HEK293 (cell line): ENCODE measurements at regions not wholly inside any gene's neighbourhood (a gene's known extent, or its start where the extent isn't known, plus 50 kb on each side); places are given as distances from the start of the nearest gene placed in this dataset.

Source experiments
- CTCF ChIA-PET: fragments of 350-600 bp; formaldehyde crosslinking; extraction: SDS; loops from one replicate; lab custom pipeline; 2021; ENCODE audit warnings: antibody characterized with exemption; lab: Yijun Ruan, JAX
- POLR2A ChIA-PET: fragments of 300-600 bp; formaldehyde crosslinking; extraction: SDS; loops from one replicate; lab custom pipeline; 2020; ENCODE audit warnings: antibody characterized with exemption, inconsistent platforms; lab: Yijun Ruan, JAX
- H3K27ac ChIP-seq: fragments of 200-500 bp; sonication (Bioruptor generic); 2 replicates; pipeline ENCODE4 v1.5.1; 2014; ENCODE audit warnings: low read depth, low read length, control low read depth, inconsistent platforms; ENCODE audit errors: extremely low read depth
- H3K36me3 ChIP-seq, 2 experiments: fragments of 200-500 bp in 1 of 2; sonication (Bioruptor generic) in 1 of 2; 1 replicate in 1 of 2; 2 replicates in 1 of 2; pipeline ENCODE4 v1.5.1; 2014 to 2017; ENCODE audit warnings: inconsistent platforms in 2 of 2, low read length in 2 of 2; ENCODE audit not compliant: control insufficient read depth in 2 of 2, insufficient read depth in 1 of 2
- H3K4me1 ChIP-seq: fragments of 200-500 bp; sonication (Bioruptor generic); 2 replicates; pipeline ENCODE4 v1.5.1; 2014; ENCODE audit warnings: mild to moderate bottlenecking, low read length, inconsistent platforms; ENCODE audit not compliant: control insufficient read depth, insufficient read depth
- H3K4me3 ChIP-seq: 2 replicates; pipeline ENCODE4 v1.5.1; 2011; ENCODE audit warnings: low read depth, mild to moderate bottlenecking, control low read depth, low read length, moderate library complexity
- H3K9me3 ChIP-seq: fragments of 200-500 bp; sonication (Bioruptor generic); 2 replicates; pipeline ENCODE4 v1.5.1; 2014; ENCODE audit warnings: low read depth, low read length, inconsistent platforms; ENCODE audit not compliant: control insufficient read depth, insufficient read depth
- HOXD13 ChIP-seq: sonication (generic); formaldehyde crosslinking; IDR thresholded peaks from 2 replicates; pipeline ENCODE4 v1.8.0; 2022; ENCODE audit warnings: missing genetic modification reagents, borderline replicate concordance
- INSM2 ChIP-seq: fragments of 450-650 bp; formaldehyde crosslinking; IDR thresholded peaks from 2 replicates; pipeline ENCODE4 v1.5.1; 2016; ENCODE audit warnings: missing biosample characterization, missing genetic modification characterization
- KLF17 ChIP-seq: fragments of 450-650 bp; formaldehyde crosslinking; IDR thresholded peaks from 2 replicates; pipeline ENCODE4 v1.5.1; 2016; ENCODE audit warnings: missing biosample characterization, missing genetic modification characterization
- SALL2 ChIP-seq: fragments of 450-650 bp; formaldehyde crosslinking; IDR thresholded peaks from 2 replicates; pipeline ENCODE4 v1.5.0; 2017; ENCODE audit warnings: missing biosample characterization, mild to moderate bottlenecking, missing genetic modification characterization, borderline replicate concordance
- SP7 ChIP-seq: fragments of 450-650 bp; formaldehyde crosslinking; IDR thresholded peaks from 2 replicates; pipeline ENCODE4 v1.5.1; 2016; ENCODE audit warnings: missing biosample characterization, missing genetic modification characterization
- TRIM28 ChIP-seq: IDR thresholded peaks from 2 replicates; pipeline ENCODE4 v1.6.1; 2011; ENCODE audit warnings: low read length, control low read depth, borderline replicate concordance
- ZBTB11 ChIP-seq: fragments of 450-650 bp; formaldehyde crosslinking; conservative IDR thresholded peaks from 2 replicates; pipeline ENCODE4 v1.5.1; 2016; ENCODE audit warnings: low read depth, missing biosample characterization, missing genetic modification characterization
- ZBTB17 ChIP-seq: fragments of 450-650 bp; formaldehyde crosslinking; IDR thresholded peaks from 2 replicates; pipeline ENCODE4 v1.5.1; 2016; ENCODE audit warnings: missing biosample characterization, missing genetic modification characterization
- ZBTB21 ChIP-seq: fragments of 450-650 bp; formaldehyde crosslinking; IDR thresholded peaks from 2 replicates; pipeline ENCODE4 v1.5.1; 2017; ENCODE audit warnings: missing biosample characterization, missing genetic modification characterization
- ZFP41 ChIP-seq: fragments of 450-650 bp; formaldehyde crosslinking; IDR thresholded peaks from 2 replicates; pipeline ENCODE4 v1.5.1; 2016; ENCODE audit warnings: missing biosample characterization, missing genetic modification characterization, borderline replicate concordance
- ZFP69B ChIP-seq: fragments of 450-650 bp; formaldehyde crosslinking; IDR thresholded peaks from 2 replicates; pipeline ENCODE4 v1.5.1; 2016; ENCODE audit warnings: missing biosample characterization, missing genetic modification characterization
- ZNF132 ChIP-seq: fragments of 450-650 bp; formaldehyde crosslinking; IDR thresholded peaks from 2 replicates; pipeline ENCODE4 v1.5.1; 2017; ENCODE audit warnings: missing biosample characterization, missing genetic modification characterization, borderline replicate concordance
- ZNF146 ChIP-seq: fragments of 450-650 bp; formaldehyde crosslinking; IDR thresholded peaks from 2 replicates; pipeline ENCODE4 v1.5.1; 2016; ENCODE audit warnings: missing biosample characterization, missing genetic modification characterization
- ZNF221 ChIP-seq: fragments of 450-650 bp; formaldehyde crosslinking; IDR thresholded peaks from 2 replicates; pipeline ENCODE4 v1.5.1; 2017; ENCODE audit warnings: missing biosample characterization, missing genetic modification characterization, borderline replicate concordance
- ZNF280D ChIP-seq: fragments of 450-650 bp; formaldehyde crosslinking; IDR thresholded peaks from 2 replicates; pipeline ENCODE4 v1.5.1; 2016; ENCODE audit warnings: missing biosample characterization, missing genetic modification characterization
- ZNF473 ChIP-seq: fragments of 450-650 bp; formaldehyde crosslinking; IDR thresholded peaks from 2 replicates; pipeline ENCODE4 v1.5.1; 2017; ENCODE audit warnings: missing biosample characterization, missing genetic modification characterization
- ZNF571 ChIP-seq: fragments of 450-650 bp; formaldehyde crosslinking; IDR thresholded peaks from 2 replicates; pipeline ENCODE4 v1.5.0; 2017; ENCODE audit warnings: missing biosample characterization, missing genetic modification characterization
- ZNF658 ChIP-seq: fragments of 450-650 bp; formaldehyde crosslinking; IDR thresholded peaks from 2 replicates; pipeline ENCODE4; 2016; ENCODE audit warnings: missing biosample characterization, missing genetic modification characterization
- ZNF664 ChIP-seq: fragments of 450-650 bp; formaldehyde crosslinking; IDR thresholded peaks from 2 replicates; pipeline ENCODE4 v1.5.1; 2016; ENCODE audit warnings: missing biosample characterization, missing genetic modification characterization
- ZNF670 ChIP-seq: fragments of 450-650 bp; formaldehyde crosslinking; IDR thresholded peaks from 2 replicates; pipeline ENCODE4 v1.5.1; 2016; ENCODE audit warnings: missing biosample characterization, missing genetic modification characterization, low read depth
- ZNF692 ChIP-seq: fragments of 450-650 bp; formaldehyde crosslinking; IDR thresholded peaks from 2 replicates; pipeline ENCODE4 v1.5.1; 2016; ENCODE audit warnings: missing biosample characterization, missing genetic modification characterization
- ZNF837 ChIP-seq: fragments of 450-650 bp; formaldehyde crosslinking; IDR thresholded peaks from 2 replicates; pipeline ENCODE4 v1.5.1; 2016; ENCODE audit warnings: missing biosample characterization, missing genetic modification characterization
- ZNF843 ChIP-seq: fragments of 450-650 bp; formaldehyde crosslinking; IDR thresholded peaks from 2 replicates; pipeline ENCODE4 v1.5.1; 2016; ENCODE audit warnings: missing biosample characterization, missing genetic modification characterization

- Histone ChIP-seq H3K4me1 (no peaks in the 10 kb centered on the region), H3K27ac (no peak overlapping the region), H3K36me3 (no peaks in the 10 kb centered on the region), H3K9me3 (no peaks in the 10 kb centered on the region), H3K4me3 (no peak overlapping the region)
- POLR2A ChIA-PET = no interaction called here
- TF ChIP-seq ZNF658 (tag by site-specific recombination) (no peak), ZNF664 (tag by site-specific recombination) (no peak)
- CTCF ChIA-PET = no interaction called here
Observed at GRCh38 chr3:73315706-73316105, 254.2 kb downstream of the EBLN2 start.

- H3K4me3 ChIP-seq = no peak overlapping the region
- peaks cover 2% of the 10 kb centered on the region for H3K4me1 ChIP-seq
- H3K9me3 ChIP-seq = no peaks in the 10 kb centered on the region
- ChIA-PET POLR2A (no interaction called here), CTCF (no interaction called here)
- H3K27ac ChIP-seq = no peak overlapping the region
- no peaks in the 10 kb centered on the region for H3K36me3 ChIP-seq
- no peak for TF ChIP-seq ZNF221 (tag by site-specific recombination)
- TF ChIP-seq SP7 (tag by site-specific recombination) = no peak
- no peak for TF ChIP-seq ZNF280D (tag by site-specific recombination)
- no peak for TF ChIP-seq ZFP41 (tag by site-specific recombination)
- no peak for TF ChIP-seq HOXD13 (CRISPR knock-in tag)
- TF ChIP-seq ZNF146 (tag by site-specific recombination) = no peak
- no peak for TF ChIP-seq ZBTB11 (tag by site-specific recombination)
- TF ChIP-seq TRIM28 = 0 out of 2 replicates have a peak, but pooled peaks have one; percentile 61
- TF ChIP-seq ZBTB17 (tag by site-specific recombination) = no peak
- TF ChIP-seq ZNF132 = no peak
- no peak for TF ChIP-seq ZFP69B (tag by site-specific recombination)
- TF ChIP-seq SALL2 (tag by site-specific recombination) = no peak
- TF ChIP-seq INSM2 (tag by site-specific recombination) = no peak
- 0 out of 2 replicates have a peak, but pooled peaks have one; percentile 18 for TF ChIP-seq ZNF692
- TF ChIP-seq ZNF658 (tag by site-specific recombination) = no peak
- TF ChIP-seq ZNF843 (tag by site-specific recombination) = peak; percentile 29; the same call in 1 of the 2 replicates
- TF ChIP-seq ZNF571 (tag by site-specific recombination) = no peak
- no peak for TF ChIP-seq KLF17 (tag by site-specific recombination)
- TF ChIP-seq ZNF837 = no peak
- no peak for TF ChIP-seq ZNF670 (tag by site-specific recombination)
- TF ChIP-seq ZNF473 (tag by site-specific recombination) = no peak
- TF ChIP-seq ZBTB21 (tag by site-specific recombination) = no peak
Observed at GRCh38 chr3:73319179-73319769, 257.8 kb downstream of the EBLN2 start.
